ENCODE measurements at regions not wholly inside any gene's neighbourhood (a gene's known extent, or its start where the extent isn't known, plus 50 kb on each side); places are given as distances from the start of the nearest gene placed in this dataset.

- H3K36me3 ChIP-seq (ENCODE audit: control insufficient read depth, insufficient read depth, low read length), result no peaks in the 10 kb centered on the region
- DNase-seq (ENCODE audit: low read depth) (no peak), FAIRE-seq (no peak)
Observed at GRCh38 chr3:189529889-189530471, 101.2 kb upstream of the TP63 start.

GRCh38 chr3:189530822-189531221 is 100.4 kb upstream of the TP63 start:
- no peak for TF ChIP-seq CTCF (IDR thresholded peaks at IDR 0.05; ENCODE audit: insufficient read depth, low read length, severe bottlenecking)
- H3K4me3 ChIP-seq (ENCODE audit: low read depth, low read length), result no peak overlapping the region
- no peaks in the 10 kb centered on the region for H3K27me3 ChIP-seq (ENCODE audit: control insufficient read depth, insufficient read depth, low read length)
- no peak for FAIRE-seq
- DNase-seq (ENCODE audit: low read depth), result no peak
- H3K36me3 ChIP-seq (ENCODE audit: control insufficient read depth, insufficient read depth, low read length), result no peaks in the 10 kb centered on the region

More at GRCh38 chr3:189529889-189530471, 101.2 kb upstream of the TP63 start:
- no peak for TF ChIP-seq CTCF (IDR thresholded peaks at IDR 0.05; ENCODE audit: insufficient read depth, low read length, severe bottlenecking)
- Histone ChIP-seq H3K27me3 (ENCODE audit: control insufficient read depth, insufficient read depth, low read length) (no peaks in the 10 kb centered on the region), H3K4me3 (ENCODE audit: low read depth, low read length) (no peak overlapping the region)

GRCh38 chr3:189531271-189531670 is 99.9 kb upstream of the TP63 start:
- no peaks in the 10 kb centered on the region for H3K36me3 ChIP-seq (ENCODE audit: control insufficient read depth, insufficient read depth, low read length)
- FAIRE-seq, result no peak
- H3K4me3 ChIP-seq (ENCODE audit: low read depth, low read length), result no peak overlapping the region
- DNase-seq (ENCODE audit: low read depth), result peak; percentile 26
- no peak for TF ChIP-seq CTCF (IDR thresholded peaks at IDR 0.05; ENCODE audit: insufficient read depth, low read length, severe bottlenecking)
- H3K27me3 ChIP-seq (ENCODE audit: control insufficient read depth, insufficient read depth, low read length), result no peaks in the 10 kb centered on the region

GRCh38 chr3:189534531-189534930 is 96.7 kb upstream of the TP63 start:
- TF ChIP-seq CTCF (IDR thresholded peaks at IDR 0.05; ENCODE audit: insufficient read depth, low read length, severe bottlenecking), result no peak
- no peak for FAIRE-seq
- no peaks in the 10 kb centered on the region for H3K36me3 ChIP-seq (ENCODE audit: control insufficient read depth, insufficient read depth, low read length)

GRCh38 chr3:189537135-189537534 is 94.1 kb upstream of the TP63 start:
- FAIRE-seq, result no peak
- Histone ChIP-seq H3K4me3 (ENCODE audit: low read depth, low read length) (no peak overlapping the region), H3K36me3 (ENCODE audit: control insufficient read depth, insufficient read depth, low read length) (no peaks in the 10 kb centered on the region), H3K27me3 (ENCODE audit: control insufficient read depth, insufficient read depth, low read length) (no peaks in the 10 kb centered on the region)
- DNase-seq (ENCODE audit: low read depth), result no peak
- no peak for TF ChIP-seq CTCF (IDR thresholded peaks at IDR 0.05; ENCODE audit: insufficient read depth, low read length, severe bottlenecking)

More at GRCh38 chr3:189534531-189534930, 96.7 kb upstream of the TP63 start:
- Histone ChIP-seq H3K4me3 (ENCODE audit: low read depth, low read length) (no peak overlapping the region), H3K27me3 (ENCODE audit: control insufficient read depth, insufficient read depth, low read length) (no peaks in the 10 kb centered on the region)
- no peak for DNase-seq (ENCODE audit: low read depth)

GRCh38 chr3:189547448-189547847 is 83.7 kb upstream of the TP63 start:
- FAIRE-seq (no peak), DNase-seq (ENCODE audit: low read depth) (no peak)
- no peak for TF ChIP-seq CTCF (IDR thresholded peaks at IDR 0.05; ENCODE audit: insufficient read depth, low read length, severe bottlenecking)
- Histone ChIP-seq H3K4me3 (ENCODE audit: low read depth, low read length) (no peak overlapping the region), H3K27me3 (ENCODE audit: control insufficient read depth, insufficient read depth, low read length) (no peaks in the 10 kb centered on the region), H3K36me3 (ENCODE audit: control insufficient read depth, insufficient read depth, low read length) (no peaks in the 10 kb centered on the region)

All from bronchial epithelial cell (primary cell).